Activated T-helper 17 cell treated with anti-CD3 and anti-CD28 coated beads, Interleukin-2, amount 50 U/mL, for 72 hours (primary cell): ENCODE measurements at regions not wholly inside any gene's neighbourhood (a gene's known extent, or its start where the extent isn't known, plus 50 kb on each side); places are given as distances from the start of the nearest gene placed in this dataset.
A peak's percentile ranks its signal among the peaks of the same experiment; 100 is the strongest.
"Not testable (repeated sequence)": the region's sequence is repeated elsewhere in the genome, so short reads cannot be mapped to it uniquely, and the experiment has no call there.

Experiments used
- ATAC-seq: fragments of 150-1000 bp; cut with Tn5 transposase; replicated peaks from 2 replicates; pipeline ENCODE4 v1.10.0; 2021; ENCODE audit warnings: mild to moderate bottlenecking, moderate library complexity
- H3K27ac Mint-ChIP-seq: one replicate; pipeline ENCODE4 v1.8.0; 2022; ENCODE audit warnings: mixed read lengths
- H3K27me3 Mint-ChIP-seq: one replicate; pipeline ENCODE4 v1.8.0; 2022; ENCODE audit warnings: mixed read lengths
- H3K36me3 Mint-ChIP-seq: one replicate; pipeline ENCODE4 v1.8.0; 2022; ENCODE audit warnings: low read depth, mild to moderate bottlenecking, mixed read lengths
- H3K4me1 Mint-ChIP-seq: one replicate; pipeline ENCODE4 v1.8.0; 2022; ENCODE audit warnings: mixed read lengths
- H3K4me3 Mint-ChIP-seq: one replicate; pipeline ENCODE4 v1.8.0; 2022; ENCODE audit warnings: mild to moderate bottlenecking, mixed read lengths
- H3K9me3 Mint-ChIP-seq: one replicate; pipeline ENCODE4 v1.8.0; 2022; ENCODE audit warnings: mixed read lengths

GRCh38 chr10:27344568-27345454, 104.2 kb upstream of the ACBD5 start:
- H3K4me3 Mint-ChIP-seq = peak overlapping the region; percentile 67
- peak overlapping the region; percentile 85 for H3K27ac Mint-ChIP-seq
- H3K9me3 Mint-ChIP-seq = no peaks in the 10 kb centered on the region
- no peaks in the 10 kb centered on the region for H3K36me3 Mint-ChIP-seq
- peak; percentile 88 for ATAC-seq
- H3K4me1 Mint-ChIP-seq = peaks cover 33% of the 10 kb centered on the region
- peaks cover 3% of the 10 kb centered on the region for H3K27me3 Mint-ChIP-seq

GRCh38 chr10:27341001-27341400, 100.4 kb upstream of the ACBD5 start:
- Mint-ChIP-seq H3K36me3 (no peaks in the 10 kb centered on the region), H3K4me1 (peaks cover 21% of the 10 kb centered on the region), H3K9me3 (no peaks in the 10 kb centered on the region), H3K27ac (no peak overlapping the region), H3K27me3 (peaks cover 7% of the 10 kb centered on the region), H3K4me3 (no peak overlapping the region)
- no peak for ATAC-seq

- not testable (repeated sequence) for H3K4me3 Mint-ChIP-seq, H3K4me1 Mint-ChIP-seq, H3K36me3 Mint-ChIP-seq, H3K9me3 Mint-ChIP-seq, ATAC-seq, H3K27ac Mint-ChIP-seq
- peaks cover 21% of the 10 kb centered on the region for H3K27me3 Mint-ChIP-seq
These were observed 94.6 kb upstream of the ACBD5 start for GRCh38 chr10:27335246-27335645.

- no peak overlapping the region for H3K27ac Mint-ChIP-seq
- H3K4me1 Mint-ChIP-seq = peaks cover 3% of the 10 kb centered on the region
- peaks cover 6% of the 10 kb centered on the region for H3K27me3 Mint-ChIP-seq
- no peak for ATAC-seq
- no peaks in the 10 kb centered on the region for H3K9me3 Mint-ChIP-seq
- H3K36me3 Mint-ChIP-seq = no peaks in the 10 kb centered on the region
- no peak overlapping the region for H3K4me3 Mint-ChIP-seq
These were observed 89.5 kb upstream of the ACBD5 start for GRCh38 chr10:27330074-27330473.

GRCh38 chr10:27328946-27329345, 88.3 kb upstream of the ACBD5 start:
- Mint-ChIP-seq H3K27ac (no peak overlapping the region), H3K4me3 (no peak overlapping the region), H3K27me3 (peaks cover 6% of the 10 kb centered on the region), H3K36me3 (no peaks in the 10 kb centered on the region), H3K4me1 (peaks cover 3% of the 10 kb centered on the region), H3K9me3 (no peaks in the 10 kb centered on the region)
- no peak for ATAC-seq

- H3K4me1 Mint-ChIP-seq, H3K27ac Mint-ChIP-seq, H3K4me3 Mint-ChIP-seq, H3K36me3 Mint-ChIP-seq, H3K27me3 Mint-ChIP-seq, ATAC-seq, H3K9me3 Mint-ChIP-seq: not testable (repeated sequence)
These were observed 86.2 kb upstream of the ACBD5 start for GRCh38 chr10:27326748-27327147.

GRCh38 chr10:27319752-27320431, 79.3 kb upstream of the ACBD5 start:
- Mint-ChIP-seq H3K27ac (no peak overlapping the region), H3K4me1 (peaks cover 2% of the 10 kb centered on the region), H3K36me3 (no peaks in the 10 kb centered on the region), H3K4me3 (peak overlapping the region; percentile 44), H3K9me3 (no peaks in the 10 kb centered on the region), H3K27me3 (peaks cover 15% of the 10 kb centered on the region)
- ATAC-seq = peak; percentile 85

GRCh38 chr10:27319139-27319538, 78.5 kb upstream of the ACBD5 start:
- not testable (repeated sequence) for H3K27ac Mint-ChIP-seq, H3K9me3 Mint-ChIP-seq, ATAC-seq, H3K4me1 Mint-ChIP-seq, H3K36me3 Mint-ChIP-seq
- peaks cover 15% of the 10 kb centered on the region for H3K27me3 Mint-ChIP-seq
- peak overlapping the region; percentile 44 for H3K4me3 Mint-ChIP-seq

- H3K36me3 Mint-ChIP-seq, H3K9me3 Mint-ChIP-seq, H3K4me1 Mint-ChIP-seq, H3K27me3 Mint-ChIP-seq, H3K27ac Mint-ChIP-seq, H3K4me3 Mint-ChIP-seq: not testable (repeated sequence)
- peak; percentile 75 for ATAC-seq
These were observed 74.5 kb upstream of the ACBD5 start for GRCh38 chr10:27315082-27315481.

- ATAC-seq, H3K27ac Mint-ChIP-seq, H3K27me3 Mint-ChIP-seq, H3K36me3 Mint-ChIP-seq, H3K4me3 Mint-ChIP-seq, H3K9me3 Mint-ChIP-seq, H3K4me1 Mint-ChIP-seq: not testable (repeated sequence)
These were observed 73.0 kb upstream of the ACBD5 start for GRCh38 chr10:27313586-27313985.

- no peak overlapping the region for H3K27ac Mint-ChIP-seq
- no peak overlapping the region for H3K4me3 Mint-ChIP-seq
- peak; percentile 69 for ATAC-seq
- peaks cover 5% of the 10 kb centered on the region for H3K4me1 Mint-ChIP-seq
- H3K9me3 Mint-ChIP-seq = no peaks in the 10 kb centered on the region
- H3K36me3 Mint-ChIP-seq = no peaks in the 10 kb centered on the region
- peaks cover 5% of the 10 kb centered on the region for H3K27me3 Mint-ChIP-seq
These were observed 72.3 kb upstream of the ACBD5 start for GRCh38 chr10:27312854-27313253.

GRCh38 chr10:27311809-27312208, 71.2 kb upstream of the ACBD5 start:
- H3K4me3 Mint-ChIP-seq, H3K9me3 Mint-ChIP-seq, H3K4me1 Mint-ChIP-seq, ATAC-seq, H3K27me3 Mint-ChIP-seq, H3K27ac Mint-ChIP-seq, H3K36me3 Mint-ChIP-seq: not testable (repeated sequence)

- not testable (repeated sequence) for H3K27me3 Mint-ChIP-seq, H3K4me1 Mint-ChIP-seq, H3K9me3 Mint-ChIP-seq, H3K4me3 Mint-ChIP-seq, H3K36me3 Mint-ChIP-seq, ATAC-seq, H3K27ac Mint-ChIP-seq
These were observed 57.9 kb upstream of the ACBD5 start for GRCh38 chr10:27298522-27298850.

GRCh38 chr10:27297844-27298521, 57.4 kb upstream of the ACBD5 start:
- ATAC-seq = peak; percentile 85
- H3K9me3 Mint-ChIP-seq = peaks cover 3% of the 10 kb centered on the region
- peaks cover 4% of the 10 kb centered on the region for H3K4me1 Mint-ChIP-seq
- no peak overlapping the region for H3K27ac Mint-ChIP-seq
- H3K4me3 Mint-ChIP-seq = no peak overlapping the region
- no peaks in the 10 kb centered on the region for H3K36me3 Mint-ChIP-seq
- H3K27me3 Mint-ChIP-seq = peaks cover 6% of the 10 kb centered on the region

GRCh38 chr10:27296285-27296684, 55.7 kb upstream of the ACBD5 start:
- not testable (repeated sequence) for ATAC-seq, H3K4me3 Mint-ChIP-seq, H3K27me3 Mint-ChIP-seq, H3K9me3 Mint-ChIP-seq, H3K27ac Mint-ChIP-seq, H3K36me3 Mint-ChIP-seq, H3K4me1 Mint-ChIP-seq
